Fibroblast of skin of left biceps (primary cell): ENCODE measurements at regions not wholly inside any gene's neighbourhood (a gene's known extent, or its start where the extent isn't known, plus 50 kb on each side); places are given as distances from the start of the nearest gene placed in this dataset.
A peak's percentile ranks its signal among the peaks of the same experiment; 100 is the strongest.

ENCODE experiments used
- DNase-seq, 2 experiments: peaks; one replicate each; pipeline ENCODE4 v3.0.0-alpha.2; 2013; ENCODE audit warnings: low read depth in 2 of 2

DNA sequence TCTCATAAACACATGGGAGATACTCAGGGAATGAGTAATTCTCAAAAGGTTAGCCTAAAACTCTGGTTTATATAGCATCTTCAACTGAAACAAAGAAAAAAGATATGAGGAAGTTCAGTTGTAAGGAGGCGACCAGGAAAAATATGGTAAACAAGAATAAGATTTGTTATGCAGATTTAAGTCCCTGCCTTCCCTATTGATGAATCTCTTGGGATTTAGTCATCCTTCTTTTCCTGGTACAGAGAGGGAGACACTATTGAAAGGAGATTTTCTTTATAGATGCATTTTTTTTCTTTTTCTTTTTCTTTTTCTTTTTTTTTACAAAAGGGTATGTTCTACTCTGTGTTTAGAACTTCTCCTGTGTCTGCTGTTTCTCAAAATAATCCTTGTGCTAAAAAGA, 557.5 kb downstream of the DNAJB9 start:
- DNase-seq = no peak

DNA sequence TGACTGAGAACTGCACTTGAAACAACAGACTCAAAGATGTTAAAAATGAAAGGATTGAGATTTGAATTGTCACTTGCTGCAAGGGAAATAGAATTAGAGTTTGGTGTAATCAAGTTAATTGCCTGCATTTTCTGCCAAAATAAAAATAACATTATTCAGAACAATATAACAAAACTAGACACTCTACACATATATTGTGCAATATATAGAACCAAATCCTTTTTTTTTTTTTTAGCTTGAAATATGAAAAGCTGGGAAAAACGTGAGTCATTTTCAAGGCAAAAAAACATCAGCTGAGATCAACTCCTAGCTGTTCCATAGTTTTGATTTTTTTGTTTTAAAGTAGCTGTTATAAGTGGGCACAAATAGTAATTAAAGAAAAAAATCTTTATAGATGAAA, 561.5 kb downstream of the DNAJB9 start:
- DNase-seq = no peak

- DNase-seq = no peak
Measured at GRCh38 chr7:109136893-109137292, 567.2 kb downstream of the DNAJB9 start.

DNA sequence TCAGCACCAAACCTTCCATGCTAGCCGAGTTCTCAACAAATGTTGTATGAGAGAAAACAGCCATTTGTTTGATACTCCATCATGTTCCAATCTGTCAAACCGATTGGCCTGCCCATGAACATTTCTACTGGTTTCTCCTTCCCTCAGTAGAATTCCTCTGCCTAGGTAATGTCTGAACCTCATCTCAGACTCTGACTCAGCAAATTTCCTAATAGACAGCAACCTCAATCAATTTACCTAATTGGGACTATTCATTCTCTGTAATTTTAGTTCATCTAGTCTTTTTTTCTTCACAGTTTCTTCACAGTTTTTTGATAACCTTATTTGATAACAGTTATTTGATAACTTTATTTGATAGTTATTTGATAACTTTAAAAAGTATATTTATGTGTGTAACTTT, 585.1 kb downstream of the DNAJB9 start:
- DNase-seq = no peak

GRCh38 chr7:109158246-109158645, 588.6 kb downstream of the DNAJB9 start:
- no peak for DNase-seq

GRCh38 chr7:109176661-109177060, 607.0 kb downstream of the DNAJB9 start:
- no peak for DNase-seq

DNA sequence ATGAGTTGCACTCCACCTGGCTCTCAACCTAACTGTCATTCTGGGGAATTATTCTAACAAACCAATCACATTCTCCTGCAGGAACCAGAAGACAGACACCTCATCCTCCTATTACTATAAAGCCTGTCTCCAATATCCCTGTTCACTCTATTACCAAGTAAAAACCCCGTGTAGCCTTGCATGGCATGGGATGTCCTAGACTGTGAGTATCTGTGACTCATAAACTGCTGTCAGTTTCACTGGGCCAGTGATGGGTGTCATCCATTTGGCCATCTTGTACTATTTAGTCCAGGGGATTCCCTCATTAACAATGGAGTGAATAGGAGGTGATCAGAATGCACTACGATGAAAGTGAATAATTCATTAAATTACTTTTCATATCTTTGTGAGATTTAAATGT, 608.7 kb downstream of the DNAJB9 start:
- DNase-seq = no peak

DNA sequence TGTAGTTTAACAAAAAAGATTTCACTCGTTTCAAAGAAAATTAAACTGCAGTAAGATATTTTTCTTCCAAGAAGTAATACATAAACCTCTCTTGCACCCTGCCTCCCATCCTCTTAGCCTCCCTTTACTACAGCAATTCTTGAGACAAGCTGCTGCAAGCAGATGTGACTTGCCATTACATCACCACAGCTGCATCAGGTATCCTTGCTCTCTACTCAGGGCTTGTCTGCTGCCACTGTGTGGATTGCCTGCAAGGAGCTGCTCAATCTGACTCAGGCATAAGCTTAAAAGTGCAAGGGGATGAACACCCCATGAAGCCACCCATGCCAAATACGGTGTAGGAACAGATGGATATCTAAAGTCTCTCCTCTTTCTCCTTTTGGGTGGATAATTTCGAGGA, 609.9 kb downstream of the DNAJB9 start:
- no peak for DNase-seq

DNA sequence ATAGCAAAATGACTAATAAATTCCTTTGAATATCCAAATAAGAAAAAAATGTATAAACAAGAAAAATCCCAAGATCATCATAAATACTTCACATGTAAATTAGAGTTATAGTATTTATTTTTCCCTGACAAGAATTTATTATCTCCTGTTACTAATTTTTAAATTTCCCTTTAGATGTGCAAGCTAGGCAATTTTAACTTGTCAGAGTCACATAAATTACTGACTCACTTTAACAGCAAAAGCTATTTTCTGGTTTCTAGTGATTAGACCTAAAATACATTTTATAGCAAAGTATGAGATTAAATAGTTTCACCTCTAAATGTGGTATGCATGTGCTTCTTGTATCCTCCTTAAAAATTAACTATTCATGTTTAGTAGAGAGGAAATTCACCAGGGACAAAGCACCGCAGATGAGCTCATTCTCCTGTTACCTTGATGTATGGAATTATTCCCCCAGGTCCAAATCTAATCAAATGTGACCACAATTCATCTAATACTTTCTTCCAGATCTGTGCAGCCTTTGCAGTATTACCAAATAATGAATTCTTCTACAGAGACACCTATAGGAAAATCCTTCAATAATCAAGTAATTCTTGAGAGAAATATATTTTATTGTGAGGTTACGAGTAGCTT, 621.2 kb downstream of the DNAJB9 start:
- DNase-seq = no peak

- no peak for DNase-seq
Measured at GRCh38 chr7:109206196-109206595, 636.5 kb downstream of the DNAJB9 start.

- DNase-seq = no peak
Measured at GRCh38 chr7:109213081-109213480, 643.4 kb downstream of the DNAJB9 start.

DNA sequence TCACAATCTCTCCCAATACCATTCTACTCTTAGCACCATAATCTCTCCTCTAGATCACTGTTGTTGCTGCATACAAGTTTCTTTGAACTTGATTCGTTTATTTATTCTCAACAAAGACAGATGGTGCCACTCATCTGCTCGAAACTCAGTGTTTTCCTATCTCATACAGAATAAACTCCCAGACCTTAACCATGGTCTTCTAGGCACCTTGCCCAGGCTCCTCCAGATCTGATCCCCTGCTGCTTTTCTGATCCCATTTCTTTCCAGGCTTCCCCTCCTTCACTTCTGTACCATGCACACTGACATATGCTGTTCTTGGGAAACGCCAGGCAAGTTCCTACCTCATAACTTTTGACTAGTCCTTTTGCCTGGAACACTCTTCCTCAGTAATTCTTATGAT, 645.7 kb downstream of the DNAJB9 start:
- no peak for DNase-seq

DNA sequence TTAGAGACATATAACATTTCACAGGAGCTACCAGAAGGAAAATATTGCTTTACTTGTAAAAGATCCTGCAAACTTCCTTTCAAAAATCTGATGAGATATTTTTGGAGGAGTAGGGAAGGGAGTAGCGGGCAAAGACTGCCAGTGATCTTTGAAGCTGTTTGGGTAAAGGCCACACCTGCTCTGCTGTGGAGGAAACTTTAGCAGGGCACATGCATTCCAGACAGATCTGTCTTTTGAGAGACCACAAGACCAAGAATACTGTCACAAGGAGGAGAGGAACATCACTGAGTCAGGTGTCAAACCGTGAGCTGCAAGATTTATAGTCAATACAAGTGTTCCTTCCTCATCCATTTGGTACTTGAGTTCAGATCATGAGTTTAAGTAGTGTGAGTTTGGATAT, 654.4 kb downstream of the DNAJB9 start:
- DNase-seq = no peak

- no peak for DNase-seq
Measured at GRCh38 chr7:109226699-109227098, 657.0 kb downstream of the DNAJB9 start.

DNA sequence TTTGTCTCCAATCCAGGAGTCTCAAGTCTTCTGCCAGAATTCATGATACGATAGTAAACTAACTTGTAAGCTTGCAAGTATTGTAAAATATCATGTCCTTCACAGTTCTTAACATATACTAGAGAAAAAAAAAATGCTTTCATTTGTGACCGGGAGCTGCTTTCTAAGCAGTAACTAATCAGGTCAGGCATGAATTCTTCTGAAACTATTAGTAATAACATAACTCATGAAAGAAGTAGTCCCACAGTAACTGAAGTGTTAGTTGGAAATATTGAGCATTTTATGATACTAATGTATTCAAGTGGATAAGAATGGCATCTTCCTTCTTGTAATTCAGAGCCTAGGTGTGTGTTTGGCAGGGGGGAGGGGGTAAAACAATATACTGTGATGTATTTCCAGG, 665.6 kb downstream of the DNAJB9 start:
- no peak for DNase-seq

DNA sequence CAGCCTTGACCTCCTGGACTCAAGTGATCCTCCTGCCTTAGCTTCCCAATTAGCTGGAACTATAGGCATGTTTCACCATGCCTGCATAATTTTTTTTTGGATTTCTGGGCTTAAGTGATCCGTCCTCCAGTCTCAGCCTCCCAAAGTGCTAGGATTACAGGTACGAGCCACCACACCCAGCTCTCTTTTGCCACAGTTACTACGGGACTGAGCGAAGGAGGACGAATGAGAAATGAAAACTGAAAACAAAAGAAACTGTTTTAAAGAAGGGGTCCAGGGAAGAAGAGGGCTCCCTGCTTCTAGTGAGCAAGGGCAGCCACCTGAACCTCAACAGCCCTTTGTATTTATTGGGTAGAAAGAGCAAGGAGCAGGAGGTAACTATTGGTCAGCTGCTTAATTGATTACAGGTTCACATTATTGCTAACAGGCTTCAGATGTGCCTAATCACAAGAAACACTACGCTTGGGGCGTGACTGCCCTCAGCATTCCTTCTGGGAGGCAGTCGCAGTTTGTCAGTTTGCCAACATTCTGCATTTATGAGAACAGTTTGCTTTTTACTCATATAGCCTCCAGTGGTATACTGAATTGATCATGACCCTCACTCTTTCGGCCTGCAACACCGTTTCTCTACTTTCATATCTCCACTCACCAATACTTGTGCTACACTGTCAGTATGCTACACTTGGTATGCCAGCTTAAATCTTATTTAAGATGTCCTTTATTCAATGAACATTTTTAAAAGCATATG, 676.8 kb downstream of the DNAJB9 start:
- DNase-seq = peak; percentile 21 to 24

GRCh38 chr7:109256762-109257560, 687.3 kb downstream of the DNAJB9 start:
- no peak for DNase-seq

GRCh38 chr7:109259151-109259550, 689.5 kb downstream of the DNAJB9 start:
- DNase-seq = no peak

DNA sequence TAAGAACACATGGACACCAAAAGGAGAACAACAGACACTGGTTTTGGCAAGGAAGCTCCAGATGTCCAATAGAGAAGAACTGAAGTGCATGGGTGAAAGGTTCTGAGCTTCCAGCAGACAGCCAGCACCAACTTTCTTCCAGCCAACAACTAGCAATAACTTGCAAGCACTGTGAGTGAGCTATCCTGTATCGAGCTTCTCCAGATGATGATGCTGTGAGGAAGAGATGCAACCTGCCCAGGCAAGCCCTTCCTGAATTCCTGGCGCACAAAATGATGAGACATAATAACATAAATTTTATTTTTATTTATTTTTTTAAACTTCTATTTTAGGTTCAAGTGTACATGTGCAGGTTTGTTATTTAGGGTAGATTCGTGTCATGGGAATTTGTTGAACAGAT, 692.1 kb downstream of the DNAJB9 start:
- DNase-seq = no peak

DNA sequence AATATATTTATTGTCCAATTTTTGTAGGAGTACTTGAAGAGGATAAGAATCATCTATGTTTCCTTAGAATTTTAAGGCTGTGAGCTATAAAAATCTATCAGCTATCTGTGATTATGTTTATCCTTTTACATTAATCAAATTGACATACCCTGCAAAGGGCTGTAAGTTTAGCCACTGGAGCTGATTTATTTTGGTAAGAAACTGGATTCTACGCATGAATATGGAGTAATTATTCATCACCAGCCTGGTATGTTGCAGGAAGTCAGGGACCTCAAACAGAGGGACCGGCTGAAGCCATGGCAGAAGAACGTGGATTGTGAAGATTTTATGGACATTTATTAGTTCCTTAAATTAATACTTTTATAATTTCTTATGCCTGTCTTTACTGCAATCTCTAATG, 696.9 kb downstream of the DNAJB9 start:
- DNase-seq = no peak

GRCh38 chr7:109276348-109276747, 706.7 kb downstream of the DNAJB9 start:
- DNase-seq = no peak

GRCh38 chr7:109282726-109283125, 713.1 kb downstream of the DNAJB9 start:
- no peak for DNase-seq

DNA sequence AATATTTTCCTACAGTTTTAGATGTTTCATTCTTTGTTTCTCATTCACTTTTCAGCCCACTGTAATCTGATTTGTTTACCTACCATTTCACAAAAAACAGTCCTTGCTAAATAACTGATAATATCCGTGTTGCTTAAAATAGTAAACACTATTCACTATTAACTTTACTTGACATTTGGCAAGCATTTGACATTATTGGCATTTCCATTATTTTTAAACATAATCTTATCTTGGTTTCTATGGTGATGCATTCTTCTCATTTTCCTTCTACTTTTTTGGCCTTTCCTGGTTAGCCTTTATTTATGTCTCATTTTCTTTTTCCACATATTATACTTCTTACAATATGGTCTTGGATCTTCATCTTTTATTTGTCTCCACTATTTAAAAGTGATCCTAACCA, 715.3 kb downstream of the DNAJB9 start:
- no peak for DNase-seq
